ENCODE measurements at regions not wholly inside any gene's neighbourhood (a gene's known extent, or its start where the extent isn't known, plus 50 kb on each side); places are given as distances from the start of the nearest gene placed in this dataset.

- no peaks in the 10 kb centered on the region for H3K36me3 ChIP-seq (ENCODE audit: low read depth, low read length)
- no peak overlapping the region for H3K9ac ChIP-seq (ENCODE audit: low read length)
- CTCF ChIA-PET, result no interaction called here
- intact Hi-C loops (cut with micrococcal nuclease), result no loop called here
- H3K27ac ChIP-seq (ENCODE audit: low read length), result no peak overlapping the region
- ATAC-seq (no peak), DNase-seq (no peak)
- no peaks in the 10 kb centered on the region for H3F3A ChIP-seq (ENCODE audit: low read length, unreplicated experiment)
- no peaks in the 10 kb centered on the region for H3K9me3 ChIP-seq (ENCODE audit: low read length)
- H3K4me2 ChIP-seq (ENCODE audit: low read length), result no peak overlapping the region
- H3K4me3 ChIP-seq (ENCODE audit: low read length), result no peak overlapping the region
- POLR2A ChIA-PET (ENCODE audit: unreplicated experiment), result no interaction called here
- no peaks in the 10 kb centered on the region for H3K27me3 ChIP-seq (ENCODE audit: low read length)
- H3K4me1 ChIP-seq (ENCODE audit: insufficient read depth, low read length), result no peaks in the 10 kb centered on the region
- no TSS peak for BruUV-seq (replicated peaks)
- H2AFZ ChIP-seq (ENCODE audit: low read length), result no peak overlapping the region
- TF ChIP-seq EZH2 (IDR thresholded peaks at IDR 0.05; ENCODE audit: low read length, unreplicated experiment) (no peak), CTCF (conservative IDR thresholded peaks at IDR 0.05; ENCODE audit: low read depth, low read length) (no peak), EZH2phosphoT487 (IDR thresholded peaks at IDR 0.05; ENCODE audit: borderline replicate concordance, low read length) (no peak)
- no peaks in the 10 kb centered on the region for H3K9me2 ChIP-seq (replicated peaks; ENCODE audit: low read length)
- no peaks in the 10 kb centered on the region for H3K79me2 ChIP-seq (ENCODE audit: low read length)
- no peaks in the 10 kb centered on the region for H4K20me1 ChIP-seq (ENCODE audit: low read length)
These were observed 1744.2 kb downstream of the TP53TG3F start for GRCh38 chr16:35203636-35204035.

GRCh38 chr16:35207059-35207999 lies 1747.9 kb downstream of the TP53TG3F start:
- TF ChIP-seq EZH2phosphoT487 (IDR thresholded peaks at IDR 0.05; ENCODE audit: borderline replicate concordance, low read length) (no peak), CTCF (conservative IDR thresholded peaks at IDR 0.05; ENCODE audit: low read depth, low read length) (no peak), EZH2 (IDR thresholded peaks at IDR 0.05; ENCODE audit: low read length, unreplicated experiment) (no peak)
- POLR2A ChIA-PET (ENCODE audit: unreplicated experiment), result no interaction called here
- H3K9me3 ChIP-seq (ENCODE audit: low read length), result no peaks in the 10 kb centered on the region
- CTCF ChIA-PET, result no interaction called here
- no peak overlapping the region for H3K9ac ChIP-seq (ENCODE audit: low read length)
- DNase-seq (no peak), ATAC-seq (no peak)
- BruUV-seq (replicated peaks), result no TSS peak
- no peaks in the 10 kb centered on the region for H3F3A ChIP-seq (ENCODE audit: low read length, unreplicated experiment)
- no peaks in the 10 kb centered on the region for H3K27me3 ChIP-seq (ENCODE audit: low read length)
- H3K79me2 ChIP-seq (ENCODE audit: low read length), result no peaks in the 10 kb centered on the region
- intact Hi-C loops (cut with micrococcal nuclease), result no loop called here
- no peaks in the 10 kb centered on the region for H3K9me2 ChIP-seq (replicated peaks; ENCODE audit: low read length)
- H3K4me3 ChIP-seq (ENCODE audit: low read length), result no peak overlapping the region
- no peak overlapping the region for H2AFZ ChIP-seq (ENCODE audit: low read length)
- no peaks in the 10 kb centered on the region for H3K4me1 ChIP-seq (ENCODE audit: insufficient read depth, low read length)
- no peak overlapping the region for H3K27ac ChIP-seq (ENCODE audit: low read length)
- H3K36me3 ChIP-seq (ENCODE audit: low read depth, low read length), result no peaks in the 10 kb centered on the region
- no peaks in the 10 kb centered on the region for H4K20me1 ChIP-seq (ENCODE audit: low read length)
- no peak overlapping the region for H3K4me2 ChIP-seq (ENCODE audit: low read length)

Measured in PC-3 (cell line).